ENCODE measurements at regions not wholly inside any gene's neighbourhood (a gene's known extent, or its start where the extent isn't known, plus 50 kb on each side); places are given as distances from the start of the nearest gene placed in this dataset.
"Not testable (repeated sequence)": the region's sequence is repeated elsewhere in the genome, so short reads cannot be mapped to it uniquely, and the experiment has no call there.

GRCh38 chr4:63218856-63219255 lies 1190.4 kb downstream of the TECRL start:
- no peaks in the 10 kb centered on the region for H3K9me3 ChIP-seq
- in situ Hi-C loops (cut with MboI; ENCODE audit: low pct_ligation_motif_present in 1 of 4, low pct_unique_long_range_greater_than_20kb in 1 of 4, low sequenced_read_pairs in 3 of 4), result no loop called here

DNA sequence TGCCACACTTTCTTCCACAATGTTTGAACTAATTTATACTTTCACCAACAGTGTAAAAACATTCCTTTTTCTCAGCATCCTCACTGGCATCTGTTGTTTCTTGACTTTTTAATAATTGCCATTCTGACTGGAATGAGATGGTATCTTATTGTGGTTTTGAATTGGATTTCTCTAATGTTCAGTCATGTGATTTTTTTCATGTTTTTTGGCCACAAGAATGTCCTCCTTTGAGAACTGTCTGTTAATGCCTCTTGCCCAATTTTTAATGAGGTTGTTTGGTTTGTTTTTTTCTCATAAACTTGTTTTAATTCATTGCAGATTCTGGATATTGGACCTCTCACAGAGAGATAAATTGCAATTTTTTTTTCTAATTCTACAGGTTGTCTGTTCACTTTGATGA lies 1195.2 kb downstream of the TECRL start:
- DNase-seq, result no peak
- H3K9me3 ChIP-seq, result no peaks in the 10 kb centered on the region
- no peaks in the 10 kb centered on the region for H3K27me3 ChIP-seq
- no peaks in the 10 kb centered on the region for H3K36me3 ChIP-seq
- in situ Hi-C loops (cut with MboI; ENCODE audit: low pct_ligation_motif_present in 1 of 4, low pct_unique_long_range_greater_than_20kb in 1 of 4, low sequenced_read_pairs in 3 of 4) (no loop called here), intact Hi-C loops (cut with DNase I; ENCODE audit: low total_unique reads) (no loop called here)
- H3K27ac ChIP-seq, result no peak overlapping the region
- no peaks in the 10 kb centered on the region for H3K4me1 ChIP-seq
- no peak overlapping the region for H3K4me3 ChIP-seq
- TF ChIP-seq EP300 (IDR thresholded peaks at IDR 0.05; ENCODE audit: low read depth) (no peak), POLR2AphosphoS5 (IDR thresholded peaks at IDR 0.05) (no peak), CTCF (IDR thresholded peaks at IDR 0.05) (no peak), POLR2A (IDR thresholded peaks at IDR 0.05) (no peak)

More at GRCh38 chr4:63218856-63219255, 1190.4 kb downstream of the TECRL start:
- H3K36me3 ChIP-seq, result no peaks in the 10 kb centered on the region
- TF ChIP-seq CTCF (IDR thresholded peaks at IDR 0.05) (no peak), POLR2AphosphoS5 (IDR thresholded peaks at IDR 0.05) (no peak), POLR2A (IDR thresholded peaks at IDR 0.05) (no peak), EP300 (IDR thresholded peaks at IDR 0.05; ENCODE audit: low read depth) (no peak)
- 87% methylated on average over 7 of the region's 7 CpGs; no CpG with 5 or more reads in 1 of the 2 donors for WGBS, 2 donors (ENCODE audit: low coverage in 1 of 2)
- intact Hi-C loops (cut with DNase I; ENCODE audit: low total_unique reads), result no loop called here
- DNase-seq, result no peak
- no peak overlapping the region for H3K27ac ChIP-seq
- no peaks in the 10 kb centered on the region for H3K27me3 ChIP-seq
- H3K4me3 ChIP-seq, result no peak overlapping the region
- H3K4me1 ChIP-seq, result no peaks in the 10 kb centered on the region

GRCh38 chr4:63211776-63212479 lies 1197.3 kb downstream of the TECRL start:
- Histone ChIP-seq H3K4me1 (no peaks in the 10 kb centered on the region), H3K27ac (no peak overlapping the region), H3K9me3 (no peaks in the 10 kb centered on the region), H3K27me3 (no peaks in the 10 kb centered on the region), H3K36me3 (no peaks in the 10 kb centered on the region), H3K4me3 (no peak overlapping the region)
- no peak for DNase-seq
- intact Hi-C loops (cut with DNase I; ENCODE audit: low total_unique reads), result no loop called here
- no peak for TF ChIP-seq POLR2AphosphoS5 (IDR thresholded peaks at IDR 0.05)
- WGBS, 2 donors (ENCODE audit: low coverage in 1 of 2), result 57 to 70% methylated on average over 1 to 2 of the region's 2 CpGs
- in situ Hi-C loops (cut with MboI; ENCODE audit: low pct_ligation_motif_present in 1 of 4, low pct_unique_long_range_greater_than_20kb in 1 of 4, low sequenced_read_pairs in 3 of 4), result no loop called here

GRCh38 chr4:63211375-63211774 lies 1197.9 kb downstream of the TECRL start:
- no peaks in the 10 kb centered on the region for H3K9me3 ChIP-seq
- no peaks in the 10 kb centered on the region for H3K27me3 ChIP-seq
- no peak for DNase-seq
- intact Hi-C loops (cut with DNase I; ENCODE audit: low total_unique reads), result no loop called here
- H3K4me3 ChIP-seq, result no peak overlapping the region
- in situ Hi-C loops (cut with MboI; ENCODE audit: low pct_ligation_motif_present in 1 of 4, low pct_unique_long_range_greater_than_20kb in 1 of 4, low sequenced_read_pairs in 3 of 4), result no loop called here
- 79 to 87% methylated on average over 2 of the region's 2 CpGs for WGBS, 2 donors (ENCODE audit: low coverage in 1 of 2)
- H3K4me1 ChIP-seq, result no peaks in the 10 kb centered on the region
- no peak overlapping the region for H3K27ac ChIP-seq
- TF ChIP-seq CTCF (IDR thresholded peaks at IDR 0.05) (no peak), POLR2AphosphoS5 (IDR thresholded peaks at IDR 0.05) (no peak), EP300 (IDR thresholded peaks at IDR 0.05; ENCODE audit: low read depth) (no peak), POLR2A (IDR thresholded peaks at IDR 0.05) (no peak)
- H3K36me3 ChIP-seq, result no peaks in the 10 kb centered on the region

DNA sequence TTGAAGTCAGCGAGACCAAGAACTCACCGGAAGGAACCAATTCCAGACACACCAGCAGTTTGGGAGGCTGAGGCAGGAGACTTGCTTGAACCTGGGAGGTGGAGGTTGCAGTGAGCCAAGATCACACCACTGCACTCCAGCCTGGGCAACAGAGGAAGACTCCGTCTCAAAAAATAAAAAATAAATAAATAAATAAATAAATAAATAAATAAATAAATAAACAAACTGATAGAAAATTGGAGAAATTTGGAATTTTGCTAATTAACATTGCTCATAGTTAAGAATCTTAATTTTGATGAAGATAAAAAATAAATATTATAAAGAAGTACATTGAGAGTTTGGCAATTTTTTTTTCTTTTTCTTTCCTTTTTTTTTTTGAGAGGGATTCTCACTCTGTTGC lies 1216.2 kb downstream of the TECRL start:
- WGBS, 2 donors (ENCODE audit: low coverage in 1 of 2), result 98% methylated on average over 3 of the region's 3 CpGs; no CpG with 5 or more reads in 1 of the 2 donors
- H3K27ac ChIP-seq; H3K36me3 ChIP-seq; H3K9me3 ChIP-seq; DNase-seq; H3K4me3 ChIP-seq; H3K27me3 ChIP-seq; intact Hi-C loops (cut with DNase I; ENCODE audit: low total_unique reads); in situ Hi-C loops (cut with MboI; ENCODE audit: low pct_ligation_motif_present in 1 of 4, low pct_unique_long_range_greater_than_20kb in 1 of 4, low sequenced_read_pairs in 3 of 4); H3K4me1 ChIP-seq: not testable (repeated sequence)
